ENCODE measurements at regions not wholly inside any gene's neighbourhood (a gene's known extent, or its start where the extent isn't known, plus 50 kb on each side); places are given as distances from the start of the nearest gene placed in this dataset.

- TF ChIP-seq POLR2AphosphoS5 (IDR thresholded peaks at IDR 0.05) = no peak
- TF ChIP-seq, protein P1, sequence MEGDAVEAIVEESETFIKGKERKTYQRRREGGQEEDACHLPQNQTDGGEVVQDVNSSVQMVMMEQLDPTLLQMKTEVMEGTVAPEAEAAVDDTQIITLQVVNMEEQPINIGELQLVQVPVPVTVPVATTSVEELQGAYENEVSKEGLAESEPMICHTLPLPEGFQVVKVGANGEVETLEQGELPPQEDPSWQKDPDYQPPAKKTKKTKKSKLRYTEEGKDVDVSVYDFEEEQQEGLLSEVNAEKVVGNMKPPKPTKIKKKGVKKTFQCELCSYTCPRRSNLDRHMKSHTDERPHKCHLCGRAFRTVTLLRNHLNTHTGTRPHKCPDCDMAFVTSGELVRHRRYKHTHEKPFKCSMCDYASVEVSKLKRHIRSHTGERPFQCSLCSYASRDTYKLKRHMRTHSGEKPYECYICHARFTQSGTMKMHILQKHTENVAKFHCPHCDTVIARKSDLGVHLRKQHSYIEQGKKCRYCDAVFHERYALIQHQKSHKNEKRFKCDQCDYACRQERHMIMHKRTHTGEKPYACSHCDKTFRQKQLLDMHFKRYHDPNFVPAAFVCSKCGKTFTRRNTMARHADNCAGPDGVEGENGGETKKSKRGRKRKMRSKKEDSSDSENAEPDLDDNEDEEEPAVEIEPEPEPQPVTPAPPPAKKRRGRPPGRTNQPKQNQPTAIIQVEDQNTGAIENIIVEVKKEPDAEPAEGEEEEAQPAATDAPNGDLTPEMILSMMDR (IDR thresholded peaks at IDR 0.05) = no peak
Observed at GRCh38 chr13:70579941-70580340, 471.7 kb upstream of the KLHL1 start.
